Islet precursor cell (in vitro differentiated cells): ENCODE measurements at regions not wholly inside any gene's neighbourhood (a gene's known extent, or its start where the extent isn't known, plus 50 kb on each side); places are given as distances from the start of the nearest gene placed in this dataset.
A peak's percentile ranks its signal among the peaks of the same experiment; 100 is the strongest.
"Not testable (repeated sequence)": the region's sequence is repeated elsewhere in the genome, so short reads cannot be mapped to it uniquely, and the experiment has no call there.

Source experiments
- DNase-seq: peaks from one replicate; pipeline ENCODE4 v3.0.0-alpha.2; 2018

DNA sequence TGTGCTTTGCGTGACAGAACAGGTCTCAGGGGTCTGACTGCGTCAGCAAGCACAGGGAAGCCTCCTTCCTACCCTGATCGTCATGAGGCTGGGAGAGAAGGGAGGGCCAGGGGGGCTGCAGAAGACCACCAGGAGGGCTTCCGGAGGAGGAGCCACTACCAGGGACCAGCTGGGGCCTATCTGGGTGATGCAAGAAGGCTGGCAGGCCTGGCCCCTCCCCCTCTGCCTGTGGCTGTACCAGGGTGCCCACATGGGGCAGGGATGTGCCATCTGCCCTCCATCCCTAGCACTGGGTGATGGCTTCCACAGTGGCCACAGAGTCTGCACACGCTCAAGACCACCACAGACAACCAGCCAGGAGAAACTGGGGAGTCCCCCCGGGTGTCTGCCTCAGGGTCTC is 116.4 kb upstream of the NKX1-1 start:
- DNase-seq = no peak

DNA sequence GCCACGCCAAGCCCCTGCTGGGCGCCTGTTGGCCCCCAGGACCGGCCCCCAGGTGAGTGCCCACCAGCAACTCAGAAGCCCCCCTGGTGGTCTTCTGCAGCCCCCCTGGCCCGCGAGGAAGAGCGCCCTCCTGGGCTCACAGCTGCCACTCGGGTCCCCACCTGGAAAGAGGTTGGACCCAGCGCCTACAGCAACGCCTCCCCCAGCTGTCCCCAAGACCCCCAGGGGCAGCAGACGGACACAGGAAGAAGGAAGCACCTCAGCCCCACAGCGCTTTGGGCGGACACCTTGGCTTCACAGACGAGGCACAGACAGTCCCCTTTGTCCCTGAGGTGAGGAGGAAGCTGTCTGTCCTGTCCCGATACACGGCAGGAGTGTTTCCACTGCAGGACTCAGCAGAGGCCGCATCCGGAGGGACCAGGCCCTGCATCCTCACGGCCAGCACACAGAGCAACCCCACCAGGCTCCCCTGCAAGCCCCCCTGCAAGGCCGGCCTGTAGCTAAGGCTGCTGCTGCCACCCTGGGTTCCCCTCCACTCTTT is 115.6 kb upstream of the NKX1-1 start:
- DNase-seq = no peak

DNA sequence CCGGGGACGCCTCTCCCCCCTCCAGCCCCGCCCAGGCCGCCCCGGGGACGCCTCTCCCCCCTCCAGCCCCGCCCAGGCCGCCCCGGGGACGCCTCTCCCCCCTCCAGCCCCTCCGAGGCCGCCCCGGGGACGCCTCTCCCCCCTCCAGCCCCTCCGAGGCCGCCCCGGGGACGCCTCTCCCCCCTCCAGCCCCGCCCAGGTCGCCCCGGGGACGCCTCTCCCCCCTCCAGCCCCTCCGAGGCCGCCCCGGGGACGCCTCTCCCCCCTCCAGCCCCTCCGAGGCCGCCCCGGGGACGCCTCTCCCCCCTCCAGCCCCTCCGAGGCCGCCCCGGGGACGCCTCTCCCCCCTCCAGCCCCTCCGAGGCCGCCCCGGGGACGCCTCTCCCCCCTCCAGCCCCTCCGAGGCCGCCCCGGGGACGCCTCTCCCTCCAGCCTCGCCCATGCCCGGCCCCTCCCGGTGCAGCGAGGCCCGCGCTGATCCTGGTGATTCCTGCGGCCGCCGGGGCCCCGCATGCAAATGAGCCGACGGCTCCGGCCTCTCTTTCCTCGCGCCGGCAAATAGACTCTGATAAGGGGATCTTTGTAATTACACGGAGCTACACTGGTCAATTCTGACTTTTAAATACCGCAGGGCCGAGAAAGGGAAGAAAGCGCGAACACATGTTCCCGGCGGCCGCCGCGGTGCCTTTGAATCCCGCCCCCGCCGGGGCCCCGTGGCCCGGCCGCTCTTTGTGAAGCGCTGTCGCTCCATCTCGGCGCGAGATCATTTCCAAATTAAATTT is 114.7 kb upstream of the NKX1-1 start:
- not testable (repeated sequence) for DNase-seq

DNA sequence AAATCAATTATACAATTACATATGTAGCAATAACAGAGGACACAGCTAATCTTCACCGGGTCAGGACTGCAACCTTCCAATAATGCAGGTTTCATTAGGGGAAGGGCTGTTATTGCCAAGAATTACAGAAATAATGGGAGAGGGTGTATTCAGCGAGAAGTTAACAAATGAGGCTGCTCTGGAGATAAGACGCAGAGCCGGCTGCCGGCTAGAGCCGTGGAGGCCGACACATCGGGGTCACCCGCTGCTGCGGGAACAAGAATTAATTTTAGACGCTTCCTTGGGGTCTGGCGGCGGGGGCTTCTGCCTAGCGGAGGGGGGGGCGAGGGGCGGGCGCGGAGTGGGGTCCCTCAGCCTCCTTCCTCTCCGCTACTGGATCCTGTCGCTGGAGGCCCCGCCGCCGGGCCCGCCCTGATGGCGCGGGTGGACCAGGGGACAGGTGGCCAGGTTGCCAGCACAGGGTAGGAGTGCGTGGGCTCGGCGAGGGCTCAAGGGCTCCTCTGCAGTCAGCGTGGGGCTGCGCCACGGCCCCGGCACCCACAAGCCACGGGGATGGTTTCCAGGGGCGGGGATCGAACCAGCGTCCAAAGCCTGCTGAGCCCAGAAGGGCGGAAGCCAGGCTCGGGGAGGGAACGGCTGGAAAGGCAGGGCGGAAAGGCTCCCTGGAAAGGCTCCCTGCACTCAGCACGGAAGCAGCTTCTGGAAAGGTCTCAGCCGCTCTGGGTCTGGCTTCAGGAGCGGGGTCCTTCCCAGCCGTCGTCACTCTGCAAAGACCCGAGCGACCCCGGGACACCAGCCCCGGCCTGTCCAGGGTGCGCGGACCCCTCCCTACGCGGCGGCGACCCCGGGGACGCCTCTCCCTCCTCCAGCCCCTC is 113.8 kb upstream of the NKX1-1 start:
- no peak for DNase-seq

DNA sequence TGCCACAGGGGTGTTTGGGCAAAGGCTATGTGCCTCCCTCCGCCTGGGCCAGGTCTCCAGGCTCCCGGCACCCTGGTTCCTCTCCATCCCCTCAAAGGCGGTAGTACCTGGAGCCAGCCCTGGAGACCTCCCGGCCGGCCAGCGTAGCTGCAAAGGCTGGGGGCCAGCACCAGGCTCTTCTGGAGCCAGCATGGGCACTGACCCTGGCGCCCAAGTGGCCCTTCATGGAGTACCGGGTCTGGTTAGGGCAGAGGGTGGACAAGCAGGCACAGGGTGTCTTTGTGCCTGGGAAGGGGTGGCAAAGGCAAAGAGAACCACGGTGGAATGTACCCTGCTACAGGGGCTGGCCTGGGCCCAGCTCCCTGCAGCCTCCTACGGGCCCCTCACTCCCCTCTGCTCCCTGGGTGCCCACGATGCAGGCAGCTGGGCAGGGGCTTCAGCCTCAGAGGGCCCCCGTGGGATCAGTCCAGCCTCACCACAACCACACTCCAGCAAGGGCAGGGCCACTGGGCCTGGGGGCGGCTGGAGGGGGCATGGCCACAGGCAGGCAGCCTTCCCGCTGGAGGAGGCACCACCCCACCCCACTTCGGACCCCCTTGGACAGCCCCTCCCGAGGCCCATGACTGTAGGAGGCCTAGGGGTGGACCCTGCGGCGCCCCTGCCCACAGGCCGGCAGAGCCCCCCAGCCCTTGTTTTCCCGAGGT is 112.9 kb upstream of the NKX1-1 start:
- no peak for DNase-seq

DNA sequence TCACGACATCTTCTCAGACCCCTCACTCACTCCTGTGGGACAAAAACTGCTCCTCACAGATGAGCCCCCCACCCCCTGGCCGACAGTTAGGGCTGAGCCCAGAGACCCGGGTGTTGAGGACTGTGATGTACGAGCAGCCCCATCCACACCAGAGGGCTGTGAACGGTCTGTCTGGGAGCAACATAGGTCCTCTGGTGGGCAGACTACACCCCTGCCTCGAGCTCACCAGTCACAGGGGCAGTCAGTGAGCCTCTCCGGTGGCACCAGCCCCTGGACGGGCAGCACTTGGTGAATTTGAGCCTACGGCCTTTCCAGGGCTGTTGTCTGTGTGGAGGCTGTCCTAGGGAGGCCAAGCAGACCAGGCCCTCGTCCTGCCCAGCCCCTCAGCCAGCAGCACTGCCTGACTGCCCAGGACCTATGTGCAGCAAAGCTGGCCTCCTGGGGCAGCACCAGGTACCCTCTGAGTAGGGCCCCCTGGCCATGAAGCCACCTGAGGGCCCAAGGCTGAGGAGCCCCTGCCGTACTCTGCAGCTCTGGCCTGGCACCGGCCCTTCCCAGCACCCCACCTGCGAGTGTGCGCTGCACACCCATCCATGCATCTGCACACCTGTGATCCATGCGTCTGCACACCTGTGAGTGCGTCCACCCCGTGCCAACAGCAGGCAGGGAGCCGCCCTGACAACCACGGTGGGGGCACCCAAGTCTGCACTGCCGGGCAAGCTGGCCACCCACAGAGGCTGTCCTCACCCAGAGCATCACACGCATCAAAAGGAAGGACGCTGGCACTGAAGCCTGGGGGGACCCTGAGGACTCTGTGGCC is 111.6 kb upstream of the NKX1-1 start:
- DNase-seq = no peak

DNA sequence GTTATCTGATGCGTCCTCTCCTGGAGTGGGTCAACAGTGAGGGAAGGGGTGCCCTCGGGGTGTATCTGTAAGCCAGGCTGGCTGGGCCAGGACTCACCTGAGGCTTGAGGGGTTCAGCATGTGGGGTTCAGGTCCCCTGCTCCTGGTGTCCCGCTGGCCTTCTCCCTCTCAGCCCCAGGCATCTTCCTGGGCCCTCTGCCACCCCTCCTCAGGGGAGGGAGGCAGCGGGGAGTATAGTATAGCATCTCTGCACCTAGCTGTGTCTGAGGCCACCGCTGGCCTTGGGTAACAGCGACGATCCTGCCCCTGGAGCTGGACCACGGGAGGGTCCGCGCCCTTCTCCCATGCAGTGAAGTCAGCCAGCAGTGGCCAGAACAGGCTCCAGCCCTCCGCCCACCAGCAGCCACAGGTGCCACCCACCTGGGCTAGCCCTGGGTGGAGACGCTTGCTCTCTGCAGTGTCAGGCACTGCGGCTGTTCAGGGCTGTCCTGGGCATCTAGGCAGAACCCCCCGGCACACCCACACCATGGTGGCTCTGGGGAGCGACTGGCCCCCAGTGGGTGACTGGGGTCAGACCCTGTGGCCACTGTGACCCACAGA is 110.7 kb upstream of the NKX1-1 start:
- no peak for DNase-seq

DNA sequence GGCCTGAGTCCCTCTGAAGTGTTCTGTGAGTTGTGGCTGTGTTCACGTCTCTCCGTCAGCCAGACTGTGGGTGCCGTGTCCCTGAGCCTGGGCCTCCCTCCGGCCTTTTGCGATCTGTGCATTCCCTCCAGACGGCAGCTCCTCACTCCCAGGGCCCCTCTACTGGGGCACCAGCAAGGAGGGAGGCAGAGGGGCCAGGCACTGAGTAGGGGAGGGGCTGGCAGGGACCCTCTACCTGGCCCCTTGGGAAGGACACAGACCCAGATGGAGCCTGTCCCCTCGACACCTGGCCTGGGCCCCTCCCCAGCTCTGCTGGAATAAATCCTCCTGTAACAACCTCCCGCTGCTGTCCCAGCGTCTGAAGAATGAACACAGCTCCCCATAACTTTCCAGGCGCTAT is 110.0 kb upstream of the NKX1-1 start:
- no peak for DNase-seq

DNA sequence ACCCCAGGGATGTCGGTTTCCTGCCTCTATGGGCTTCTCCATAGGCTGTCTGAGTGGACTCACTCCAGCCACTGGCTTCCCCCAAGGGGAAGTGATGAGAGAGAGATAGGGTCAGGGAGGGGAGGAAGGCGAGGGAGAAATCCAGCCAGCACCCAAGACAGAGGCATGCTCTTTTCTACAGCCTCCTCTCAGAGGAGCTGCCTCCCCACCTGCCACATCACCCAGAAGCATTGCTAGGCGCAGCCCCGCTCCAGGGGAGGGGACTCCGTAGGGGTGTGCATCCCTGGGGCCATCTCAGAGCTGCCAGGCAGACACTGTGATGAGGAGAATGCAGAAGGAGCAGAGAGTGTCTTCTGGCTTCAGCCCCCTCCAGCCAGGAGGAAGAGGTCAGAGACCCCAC is 109.5 kb upstream of the NKX1-1 start:
- DNase-seq = no peak

DNA sequence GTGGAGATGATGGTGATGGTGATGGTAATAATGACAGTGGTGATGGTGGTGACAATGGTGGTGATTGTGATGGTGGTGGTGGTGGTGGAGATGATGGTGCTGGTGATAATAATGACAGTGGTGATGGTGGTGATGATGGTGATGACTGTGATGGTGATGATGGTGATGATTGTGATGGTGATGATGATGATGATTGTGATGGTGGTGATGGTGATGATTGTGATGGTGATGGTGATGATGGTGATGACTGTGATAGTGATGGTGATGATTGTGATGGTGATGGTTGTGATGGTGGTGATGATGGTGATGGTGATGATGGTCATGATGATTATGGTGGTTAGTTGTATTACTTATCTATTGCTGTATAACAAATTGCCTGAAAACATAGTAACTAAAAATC is 108.9 kb upstream of the NKX1-1 start:
- no peak for DNase-seq

DNA sequence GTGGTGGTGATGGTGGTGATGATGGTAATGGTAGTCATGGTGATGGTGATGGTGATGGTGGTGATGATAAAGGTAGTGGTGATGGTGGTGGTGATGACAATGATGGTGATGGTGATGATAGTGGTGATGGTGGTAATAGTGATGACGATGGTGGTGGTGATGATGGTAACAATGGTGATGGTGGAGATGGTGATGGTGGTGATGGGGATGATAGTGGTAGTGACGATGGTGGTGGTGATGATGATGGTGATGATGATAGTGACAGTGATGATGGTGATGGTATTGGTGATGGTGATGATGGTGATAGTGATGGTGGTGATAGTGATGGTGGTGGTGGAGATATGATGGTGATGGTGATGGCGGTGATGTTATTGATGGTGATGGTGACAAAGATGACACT is 108.4 kb upstream of the NKX1-1 start:
- no peak for DNase-seq

DNA sequence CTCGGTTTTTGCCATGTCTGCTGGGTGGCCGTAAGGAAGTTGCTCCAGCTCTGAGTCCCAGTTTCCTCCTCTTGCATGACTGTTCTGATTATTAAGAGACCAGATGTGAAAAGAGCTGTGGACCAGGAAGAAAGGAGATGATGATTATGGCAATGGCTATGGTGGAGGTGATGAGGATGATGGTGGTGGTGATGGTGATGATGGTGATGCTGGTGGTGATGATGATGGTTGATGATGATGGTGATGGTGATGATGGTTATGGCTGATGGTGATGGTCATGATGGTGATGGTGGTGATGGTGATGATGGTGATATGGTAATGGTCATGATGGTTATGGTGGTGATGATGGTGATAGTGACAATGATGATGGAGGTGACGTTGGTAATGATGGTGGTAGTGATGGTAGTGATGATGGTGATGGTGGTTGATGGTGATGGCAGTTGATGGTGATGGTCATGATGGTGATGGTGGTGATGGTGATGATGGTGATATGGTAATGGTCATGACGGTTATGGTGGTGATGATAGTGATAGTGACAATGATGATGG is 107.8 kb upstream of the NKX1-1 start:
- no peak for DNase-seq

DNA sequence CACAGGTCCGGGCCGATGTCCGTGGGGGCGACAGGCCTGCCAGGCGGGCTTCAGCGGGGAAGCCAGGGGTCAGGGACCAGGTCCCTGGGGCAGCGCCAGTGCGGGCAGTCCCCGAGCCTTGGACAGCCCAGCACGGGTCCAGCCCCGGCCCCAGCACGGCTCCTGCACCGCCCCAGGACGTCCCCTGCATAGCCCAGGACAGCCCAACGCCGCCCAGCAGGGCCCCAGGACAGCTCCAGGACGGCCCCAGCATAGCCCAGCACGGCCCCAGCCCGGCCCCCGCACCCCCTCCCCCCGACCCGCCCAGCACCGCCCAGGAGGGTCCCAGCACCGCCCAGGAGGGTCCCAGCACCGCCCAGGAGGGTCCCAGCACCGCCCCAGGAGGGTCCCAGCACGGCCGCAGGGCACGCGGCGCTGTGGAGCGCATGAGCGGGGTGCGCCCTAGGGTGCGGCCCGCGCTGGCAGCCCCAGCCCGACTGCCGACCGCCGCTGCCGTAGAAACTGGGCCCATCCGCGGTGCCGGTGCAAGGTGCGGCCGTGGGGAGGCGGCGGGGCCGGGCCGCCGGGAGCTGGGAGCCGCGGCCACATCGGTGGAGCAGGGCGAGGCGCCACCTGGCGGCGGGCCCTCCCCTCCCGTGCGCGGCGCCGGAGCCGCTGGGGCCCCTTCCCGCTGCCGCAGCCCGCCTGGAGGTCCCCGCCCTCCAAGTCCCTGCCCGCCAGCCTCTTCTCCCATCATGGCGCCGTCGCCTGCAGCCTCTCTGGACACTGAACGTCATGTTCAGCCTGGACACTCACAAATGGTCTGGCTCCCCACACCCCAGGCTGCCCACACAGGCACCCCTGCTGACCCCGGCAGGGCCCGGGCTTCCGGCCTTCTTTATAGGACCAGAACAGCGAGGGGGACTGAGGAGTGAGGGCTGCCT is 106.8 kb upstream of the NKX1-1 start:
- DNase-seq = peak; percentile 73

DNA sequence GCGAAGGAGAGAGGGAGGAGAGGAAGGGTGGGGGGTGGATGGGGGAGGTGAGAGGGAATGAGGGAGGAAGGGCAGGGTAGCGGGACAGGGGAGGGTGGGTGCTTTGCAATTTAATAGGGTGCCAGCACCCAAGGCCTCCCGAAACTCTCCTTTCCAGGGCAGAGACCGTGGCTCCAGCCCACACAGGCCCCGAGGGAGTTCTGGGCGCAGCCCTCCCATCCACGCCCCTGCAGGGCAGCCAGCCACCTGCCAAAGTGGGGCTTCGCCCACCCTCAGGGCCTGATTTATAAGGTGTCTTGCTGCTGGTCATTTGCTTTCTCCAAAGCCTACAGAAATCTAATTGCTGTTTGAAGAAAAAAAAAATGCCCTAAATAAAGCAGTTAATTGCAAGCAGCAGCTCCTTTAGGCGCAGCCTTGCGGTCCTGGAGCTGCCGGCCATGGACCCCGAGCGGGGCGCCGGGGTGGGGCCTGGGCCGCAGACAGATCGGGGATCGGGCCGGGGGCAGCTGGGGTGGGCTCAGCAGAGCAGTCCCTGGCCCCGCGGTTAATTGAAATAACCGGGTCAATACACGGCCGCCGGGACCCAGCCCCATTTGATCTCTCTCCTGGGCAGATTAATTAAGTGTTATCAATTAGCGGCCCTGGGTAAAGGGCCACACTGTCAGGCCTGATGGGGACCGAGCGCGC is 106.0 kb upstream of the NKX1-1 start:
- no peak for DNase-seq

DNA sequence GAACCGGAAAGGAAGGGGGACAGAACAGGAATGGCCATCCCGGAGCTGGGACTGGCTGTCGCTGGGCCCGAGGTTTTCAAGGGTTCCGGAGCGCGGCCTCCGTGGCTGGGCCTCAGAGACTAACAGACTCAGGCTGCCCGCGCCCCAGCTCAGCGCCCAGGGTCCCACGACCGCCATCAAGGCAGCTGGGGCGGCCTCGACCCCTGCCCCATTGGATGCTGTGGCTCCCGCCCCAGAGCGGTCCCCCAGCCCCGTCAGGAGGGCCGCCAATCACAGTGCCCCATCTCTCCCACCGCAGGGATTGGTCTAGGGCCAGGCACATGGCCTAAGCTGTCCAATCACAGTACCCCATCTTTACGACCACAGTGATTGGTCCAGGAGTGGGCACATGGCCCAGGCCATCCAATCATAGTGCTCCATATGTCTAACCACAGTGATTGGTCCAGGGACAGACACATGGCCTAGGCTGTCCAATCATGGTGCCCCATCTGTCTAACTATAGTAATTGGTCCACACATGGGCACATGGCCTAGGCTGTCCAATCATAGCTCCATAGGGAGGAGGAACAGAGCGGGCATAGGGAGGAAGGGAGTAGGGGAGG is 105.3 kb upstream of the NKX1-1 start:
- no peak for DNase-seq

DNA sequence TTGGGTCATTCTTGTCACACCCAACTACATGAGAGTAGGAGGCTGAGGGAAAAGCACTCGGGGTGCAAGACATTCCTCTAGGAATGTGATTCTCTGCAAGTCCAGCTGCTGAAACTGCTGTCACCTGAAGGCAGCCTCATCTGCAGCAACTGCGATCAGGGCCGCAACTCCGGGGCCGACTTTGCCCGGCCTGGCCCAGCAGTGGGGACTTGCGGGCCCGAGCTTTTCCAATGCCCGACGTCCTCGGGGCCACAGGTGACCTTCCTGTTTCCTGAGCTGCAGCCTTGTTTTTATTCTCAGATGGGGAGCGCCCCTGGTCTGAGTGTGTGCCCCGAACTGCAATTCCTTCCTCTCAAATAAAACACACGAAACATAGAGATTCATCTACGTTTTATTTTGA is 104.7 kb upstream of the NKX1-1 start:
- no peak for DNase-seq

DNA sequence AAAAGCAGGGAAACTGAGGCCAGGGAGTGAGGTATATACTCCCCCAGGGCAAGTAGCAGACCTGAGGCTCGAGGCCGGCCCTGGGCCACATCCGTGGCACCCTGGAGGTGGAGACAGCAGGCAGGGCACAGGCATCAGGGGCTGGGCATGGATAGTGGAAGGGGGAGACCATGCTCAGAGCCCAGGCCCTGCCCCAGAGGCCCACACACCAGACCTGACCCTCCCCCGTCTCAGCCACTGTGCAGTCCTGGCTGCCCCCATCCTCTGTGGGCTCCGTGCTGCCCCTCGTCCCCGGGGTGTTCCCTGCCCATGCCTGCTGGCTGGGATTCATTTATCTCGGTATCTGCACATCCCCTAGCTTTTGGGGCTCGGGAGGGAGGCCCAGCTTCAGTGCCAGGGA is 103.1 kb upstream of the NKX1-1 start:
- DNase-seq = no peak

DNA sequence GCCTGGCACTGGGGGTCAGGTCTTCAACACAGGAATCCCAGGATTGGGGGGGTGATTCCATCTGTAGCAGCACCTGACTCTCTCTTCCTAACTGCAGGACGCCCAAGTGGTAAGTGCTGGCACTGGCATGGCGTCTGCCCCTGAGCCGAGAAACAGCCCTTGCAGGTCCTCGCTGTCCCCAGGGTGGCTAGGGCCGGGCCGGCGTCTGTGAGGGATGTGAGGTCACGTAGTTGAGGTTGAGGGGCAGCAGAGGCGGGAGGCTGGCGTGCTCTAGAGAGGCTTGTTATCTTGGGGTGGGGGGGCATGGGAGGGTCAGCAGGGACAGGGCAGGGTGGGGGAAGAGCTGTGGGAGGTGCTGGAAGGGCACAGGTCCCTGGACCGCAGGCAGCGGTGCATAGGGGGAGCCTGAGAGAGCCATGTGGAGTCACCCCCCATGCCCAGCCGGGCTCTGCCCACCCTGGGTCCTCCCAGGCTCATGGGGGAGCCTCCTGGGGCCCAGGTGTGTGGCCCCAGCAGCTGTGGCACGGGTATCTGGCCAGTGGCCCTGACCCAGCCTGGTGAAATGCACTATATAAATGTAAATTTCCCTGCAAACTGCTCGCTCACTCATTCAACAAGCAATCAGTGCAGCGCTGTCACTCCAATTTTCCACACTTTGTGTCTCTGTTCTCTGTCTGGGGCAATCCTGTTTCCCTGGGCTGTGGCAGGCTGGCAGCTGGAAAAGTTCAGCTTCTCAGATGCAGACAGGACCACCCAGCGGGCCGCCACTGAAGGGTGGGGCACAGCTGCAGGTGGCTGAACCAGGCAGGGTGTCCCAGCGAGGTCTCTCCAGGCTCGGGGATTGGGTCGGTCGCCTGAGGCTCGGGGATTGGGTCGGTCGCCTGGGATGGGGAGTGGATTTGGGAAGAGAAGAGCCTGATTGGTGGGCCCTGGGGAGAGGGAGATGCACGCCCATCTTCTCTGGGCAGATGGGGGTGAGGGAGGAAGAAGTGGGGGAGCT is 102.2 kb upstream of the NKX1-1 start:
- DNase-seq = no peak
